HG03025 (cell line): ENCODE measurements at regions not wholly inside any gene's neighbourhood (a gene's known extent, or its start where the extent isn't known, plus 50 kb on each side); places are given as distances from the start of the nearest gene placed in this dataset.
"Not testable (repeated sequence)": the region's sequence is repeated elsewhere in the genome, so short reads cannot be mapped to it uniquely, and the experiment has no call there.

Source experiments
- ATAC-seq: cut with Tn5 transposase; IDR thresholded peaks from one replicate; pipeline ENCODE4 v1.9.1; 2021; ENCODE audit warnings: mild to moderate bottlenecking, moderate library complexity; ENCODE audit not compliant: unreplicated experiment, low FRiP score

GRCh38 chr3:87737817-87738216, 321.0 kb downstream of the CGGBP1 start:
- not testable (repeated sequence) for ATAC-seq

DNA sequence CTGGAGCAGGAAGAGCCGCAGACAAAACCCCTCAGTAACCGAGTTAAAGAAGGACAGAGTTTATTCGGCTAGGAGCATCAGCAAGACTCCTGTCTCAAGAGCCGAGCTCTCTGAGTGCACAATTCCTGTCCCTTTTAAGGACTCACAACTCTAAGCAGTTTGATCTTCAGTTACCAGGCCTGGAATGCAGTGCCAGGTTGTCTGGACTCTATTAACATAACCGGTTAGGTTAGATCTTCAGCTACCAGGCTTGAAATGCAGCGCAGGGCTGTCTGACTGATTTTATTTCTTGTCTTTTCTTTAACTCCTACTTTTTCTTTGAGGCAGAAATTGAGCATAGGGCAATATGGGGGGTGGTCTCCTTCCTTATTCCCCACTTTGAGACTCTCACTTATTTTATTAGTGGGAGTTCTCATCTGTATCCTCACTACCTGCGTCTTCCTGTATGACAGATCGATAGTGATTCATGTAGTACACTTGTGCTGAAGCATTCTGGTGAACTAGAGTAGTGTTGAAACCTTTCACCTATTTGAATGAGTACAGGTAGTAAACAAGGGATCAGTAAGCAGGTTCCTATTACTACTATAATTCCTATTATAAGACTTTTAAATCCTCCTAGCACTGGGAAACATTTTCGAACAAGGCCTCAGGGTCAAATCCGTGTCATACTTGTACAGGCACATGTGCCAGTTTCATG, 325.0 kb downstream of the CGGBP1 start:
- ATAC-seq = no peak

GRCh38 chr3:87732294-87732693, 326.5 kb downstream of the CGGBP1 start:
- ATAC-seq = no peak

DNA sequence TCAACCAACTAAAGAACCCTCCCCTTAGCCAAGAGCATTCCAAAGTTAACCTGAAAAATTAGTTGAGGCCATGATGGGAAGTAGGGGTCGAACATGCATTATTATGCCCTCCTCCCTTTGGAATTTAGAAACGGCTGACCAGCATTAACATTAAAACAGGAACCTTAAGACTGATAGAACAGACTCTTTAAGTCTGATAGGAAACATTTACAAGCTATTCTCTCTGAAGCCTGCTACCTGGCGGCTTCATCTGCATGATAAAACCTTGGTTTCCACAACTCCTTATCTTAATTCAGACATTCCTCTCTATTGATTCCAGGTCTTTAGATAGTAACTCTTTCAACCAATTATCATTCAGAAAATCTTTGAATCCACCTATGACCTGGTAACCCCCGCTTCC, 331.0 kb downstream of the CGGBP1 start:
- ATAC-seq = no peak

GRCh38 chr3:87719060-87719459, 339.7 kb downstream of the CGGBP1 start:
- no peak for ATAC-seq

- ATAC-seq = no peak
Observed at GRCh38 chr3:87710511-87710910, 348.3 kb downstream of the CGGBP1 start.

GRCh38 chr3:87710028-87710427, 348.8 kb downstream of the CGGBP1 start:
- no peak for ATAC-seq

GRCh38 chr3:87706176-87706575, 352.6 kb downstream of the CGGBP1 start:
- ATAC-seq = no peak

DNA sequence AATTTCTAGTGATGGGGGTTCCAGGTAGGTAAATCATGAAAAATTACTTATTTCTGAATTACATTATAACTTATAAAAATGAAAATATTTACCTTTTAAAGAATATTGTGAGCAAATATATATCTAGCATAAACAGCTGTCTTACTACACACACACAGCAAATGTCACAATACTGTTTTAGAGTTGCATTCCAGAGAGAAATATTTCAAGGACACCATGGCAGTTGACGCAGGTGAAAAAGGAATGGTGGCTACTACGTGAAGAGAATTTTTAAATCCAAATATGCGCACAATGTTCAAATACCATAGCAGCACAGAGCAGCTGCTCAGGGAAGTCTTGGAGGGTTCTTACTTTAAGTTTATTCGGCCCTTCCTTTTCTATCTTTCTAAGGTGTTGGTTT, 356.2 kb downstream of the CGGBP1 start:
- ATAC-seq = no peak

DNA sequence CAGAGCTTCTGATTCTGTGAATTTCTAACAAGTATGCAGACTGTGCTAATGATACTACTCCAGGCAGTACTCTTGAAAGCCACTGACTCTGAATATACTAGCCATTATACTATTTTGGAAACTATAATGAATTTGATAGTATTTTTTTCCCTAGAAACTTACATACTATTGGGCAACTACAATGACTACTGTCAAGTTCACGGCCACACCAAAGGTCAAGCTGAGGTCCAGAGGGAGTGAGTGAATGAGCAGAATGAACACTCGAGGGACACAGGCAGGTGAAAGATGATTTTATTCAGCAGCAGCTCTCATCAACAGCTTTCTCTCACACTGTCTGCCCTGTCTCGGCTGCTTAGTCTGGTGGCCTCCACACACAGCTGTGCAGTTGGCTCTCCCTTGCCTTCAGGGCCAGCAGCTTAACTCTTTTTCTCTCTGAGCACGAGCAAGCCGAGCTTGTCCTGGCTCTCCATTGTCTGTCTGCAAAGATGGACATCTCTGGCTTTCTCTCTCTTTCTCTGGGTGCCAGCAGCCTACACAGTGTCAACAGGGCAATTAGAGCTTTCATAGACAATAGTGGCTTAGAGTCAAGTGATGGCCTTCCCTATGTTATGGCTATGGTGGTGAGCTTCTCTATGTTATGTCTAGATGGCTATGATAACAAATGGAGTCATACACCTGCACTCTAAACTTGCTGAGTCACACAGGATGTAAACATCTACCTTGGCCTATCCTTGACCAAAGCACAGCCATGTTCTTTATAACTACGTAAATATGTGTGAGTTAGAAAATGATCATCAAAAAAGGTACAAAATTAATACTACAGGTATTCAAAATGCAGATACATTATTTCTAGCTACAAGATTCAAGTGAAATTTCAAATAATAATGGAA, 362.4 kb downstream of the CGGBP1 start:
- ATAC-seq = no peak

DNA sequence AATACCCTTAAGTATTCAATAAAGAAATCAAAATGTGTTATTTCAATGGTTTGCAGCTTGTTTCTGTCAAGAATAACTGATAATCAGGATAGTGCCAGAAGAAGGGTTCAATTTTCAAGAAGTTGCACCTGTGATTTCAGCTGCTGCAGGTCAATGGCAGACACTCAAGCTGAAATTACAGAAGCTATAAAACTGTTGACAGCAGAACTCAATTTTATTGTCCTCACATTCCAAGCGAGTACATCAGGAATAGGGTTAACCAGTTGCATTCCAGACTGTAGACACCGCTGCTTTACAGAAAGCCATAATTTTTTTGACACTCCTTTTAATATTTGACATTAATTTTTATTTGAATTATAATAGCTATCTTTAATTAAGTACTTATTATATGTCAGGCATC, 364.1 kb downstream of the CGGBP1 start:
- no peak for ATAC-seq

DNA sequence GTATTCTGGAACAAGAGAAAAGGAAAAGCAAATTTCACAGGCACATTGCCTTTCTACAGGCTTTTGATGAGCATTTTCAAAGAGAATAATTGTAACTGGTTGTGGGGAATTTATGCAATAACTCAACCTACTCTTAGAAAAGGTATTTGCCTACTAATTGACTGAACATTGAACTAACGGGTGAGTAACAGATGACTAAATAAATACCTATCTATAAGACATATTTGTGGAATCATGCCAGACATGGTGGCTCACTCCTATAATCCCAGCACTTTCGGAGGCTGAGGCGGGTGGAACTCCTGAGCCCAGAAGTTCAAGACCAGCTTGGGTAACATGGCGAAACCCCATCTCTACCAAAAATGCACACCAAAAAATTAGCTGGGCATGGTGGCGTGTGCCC, 367.7 kb downstream of the CGGBP1 start:
- ATAC-seq = no peak

- ATAC-seq = not testable (repeated sequence)
Observed at GRCh38 chr3:87678984-87679660, 379.7 kb downstream of the CGGBP1 start.

GRCh38 chr3:87674397-87675161, 384.2 kb downstream of the CGGBP1 start:
- ATAC-seq = peak; percentile 95

DNA sequence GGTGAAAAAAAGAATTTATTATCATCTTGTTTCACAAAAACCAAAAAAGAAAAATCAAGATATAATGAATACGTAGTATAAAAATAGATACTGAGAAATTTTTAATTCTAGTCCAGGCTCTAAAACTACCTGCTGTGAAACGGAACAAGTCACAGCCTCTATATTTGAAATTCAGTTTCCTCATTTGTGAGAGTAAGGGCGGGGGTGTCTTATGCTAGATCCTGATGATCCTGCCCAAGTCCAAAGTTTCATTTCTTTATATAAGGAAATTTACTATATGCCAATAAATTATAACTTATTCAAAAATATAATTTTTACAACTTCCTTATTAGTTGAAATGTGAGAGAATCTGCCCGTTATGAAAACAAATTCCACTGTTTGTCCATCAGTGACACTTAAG, 385.7 kb downstream of the CGGBP1 start:
- ATAC-seq = no peak

DNA sequence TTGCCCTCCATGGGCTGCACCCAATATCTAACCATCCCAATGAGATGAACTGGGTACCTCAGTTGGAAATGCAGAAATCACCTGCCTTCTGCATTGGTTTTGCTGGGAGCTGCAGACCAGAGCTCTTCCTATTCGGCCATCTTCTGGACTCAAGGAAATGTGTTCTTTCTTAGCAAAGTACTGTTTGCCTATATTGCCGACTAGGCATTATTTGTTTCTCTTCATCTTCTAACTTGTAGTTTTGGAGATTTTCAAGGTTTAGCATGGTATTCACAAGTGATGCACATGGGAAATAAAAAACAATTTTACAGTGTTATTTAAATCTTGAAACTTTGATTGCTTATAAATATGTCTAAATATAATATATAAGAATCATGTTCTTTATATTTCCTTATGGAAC, 377.8 kb upstream of the POU1F1 start:
- no peak for ATAC-seq

- ATAC-seq = not testable (repeated sequence)
Observed at GRCh38 chr3:87653138-87653537, 376.8 kb upstream of the POU1F1 start.

GRCh38 chr3:87634426-87634825, 358.0 kb upstream of the POU1F1 start:
- ATAC-seq = no peak

- no peak for ATAC-seq
Observed at GRCh38 chr3:87627316-87627715, 350.9 kb upstream of the POU1F1 start.

GRCh38 chr3:87626546-87626945, 350.2 kb upstream of the POU1F1 start:
- ATAC-seq = no peak

- ATAC-seq = no peak
Observed at GRCh38 chr3:87625876-87626275, 349.5 kb upstream of the POU1F1 start.
